HEK293 (cell line): ENCODE measurements at regions not wholly inside any gene's neighbourhood (a gene's known extent, or its start where the extent isn't known, plus 50 kb on each side); places are given as distances from the start of the nearest gene placed in this dataset.

Experiments
- CTCF ChIA-PET: fragments of 350-600 bp; formaldehyde crosslinking; extraction: SDS; loops from one replicate; lab custom pipeline; 2021; ENCODE audit warnings: antibody characterized with exemption; lab: Yijun Ruan, JAX
- POLR2A ChIA-PET: fragments of 300-600 bp; formaldehyde crosslinking; extraction: SDS; loops from one replicate; lab custom pipeline; 2020; ENCODE audit warnings: antibody characterized with exemption, inconsistent platforms; lab: Yijun Ruan, JAX
- H3K27ac ChIP-seq: fragments of 200-500 bp; sonication (Bioruptor generic); 2 replicates; pipeline ENCODE4 v1.5.1; 2014; ENCODE audit warnings: low read depth, low read length, control low read depth, inconsistent platforms; ENCODE audit errors: extremely low read depth
- H3K36me3 ChIP-seq, 2 experiments: fragments of 200-500 bp in 1 of 2; sonication (Bioruptor generic) in 1 of 2; 1 replicate in 1 of 2; 2 replicates in 1 of 2; pipeline ENCODE4 v1.5.1; 2014 to 2017; ENCODE audit warnings: inconsistent platforms in 2 of 2, low read length in 2 of 2; ENCODE audit not compliant: control insufficient read depth in 2 of 2, insufficient read depth in 1 of 2
- H3K4me1 ChIP-seq: fragments of 200-500 bp; sonication (Bioruptor generic); 2 replicates; pipeline ENCODE4 v1.5.1; 2014; ENCODE audit warnings: mild to moderate bottlenecking, low read length, inconsistent platforms; ENCODE audit not compliant: control insufficient read depth, insufficient read depth
- H3K4me3 ChIP-seq: 2 replicates; pipeline ENCODE4 v1.5.1; 2011; ENCODE audit warnings: low read depth, mild to moderate bottlenecking, control low read depth, low read length, moderate library complexity
- H3K9me3 ChIP-seq: fragments of 200-500 bp; sonication (Bioruptor generic); 2 replicates; pipeline ENCODE4 v1.5.1; 2014; ENCODE audit warnings: low read depth, low read length, inconsistent platforms; ENCODE audit not compliant: control insufficient read depth, insufficient read depth
- KLF10 ChIP-seq: fragments of 450-650 bp; IDR thresholded peaks from 2 replicates; pipeline ENCODE4 v1.5.1; 2018; ENCODE audit warnings: missing biosample characterization, mild to moderate bottlenecking, missing genetic modification characterization
- WT1 ChIP-seq: fragments of 450-650 bp; formaldehyde crosslinking; IDR thresholded peaks from 2 replicates; pipeline ENCODE4 v1.5.1; 2016; ENCODE audit warnings: missing biosample characterization, missing genetic modification characterization
- ZBTB17 ChIP-seq: fragments of 450-650 bp; formaldehyde crosslinking; IDR thresholded peaks from 2 replicates; pipeline ENCODE4 v1.5.1; 2016; ENCODE audit warnings: missing biosample characterization, missing genetic modification characterization
- ZBTB20 ChIP-seq: fragments of 450-650 bp; formaldehyde crosslinking; IDR thresholded peaks from 2 replicates; pipeline ENCODE4 v1.5.1; 2016; ENCODE audit warnings: missing biosample characterization, missing genetic modification characterization
- ZFHX2 ChIP-seq: fragments of 450-650 bp; formaldehyde crosslinking; conservative IDR thresholded peaks from 2 replicates; pipeline ENCODE4 v1.5.1; 2016; ENCODE audit warnings: missing biosample characterization, missing genetic modification characterization
- ZNF146 ChIP-seq: fragments of 450-650 bp; formaldehyde crosslinking; IDR thresholded peaks from 2 replicates; pipeline ENCODE4 v1.5.1; 2016; ENCODE audit warnings: missing biosample characterization, missing genetic modification characterization
- ZNF155 ChIP-seq: fragments of 450-650 bp; formaldehyde crosslinking; IDR thresholded peaks from 2 replicates; pipeline ENCODE4 v1.5.1; 2016; ENCODE audit warnings: missing biosample characterization, missing genetic modification characterization
- ZNF202 ChIP-seq: fragments of 450-650 bp; formaldehyde crosslinking; IDR thresholded peaks from 2 replicates; pipeline ENCODE4 v1.5.1; 2016; ENCODE audit warnings: missing biosample characterization, missing genetic modification characterization, borderline replicate concordance
- ZNF248 ChIP-seq: fragments of 450-650 bp; formaldehyde crosslinking; IDR thresholded peaks from 2 replicates; pipeline ENCODE4 v1.5.1; 2017; ENCODE audit warnings: missing biosample characterization, missing genetic modification characterization
- ZNF48 ChIP-seq: fragments of 450-650 bp; formaldehyde crosslinking; IDR thresholded peaks from 2 replicates; pipeline ENCODE4 v1.5.1; 2016; ENCODE audit warnings: missing biosample characterization, missing genetic modification characterization
- ZNF658 ChIP-seq: fragments of 450-650 bp; formaldehyde crosslinking; IDR thresholded peaks from 2 replicates; pipeline ENCODE4; 2016; ENCODE audit warnings: missing biosample characterization, missing genetic modification characterization
- ZNF660 ChIP-seq: fragments of 450-650 bp; IDR thresholded peaks from 2 replicates; pipeline ENCODE4 v1.5.1; 2018; ENCODE audit warnings: missing biosample characterization, mild to moderate bottlenecking, missing genetic modification characterization
- ZNF670 ChIP-seq: fragments of 450-650 bp; formaldehyde crosslinking; IDR thresholded peaks from 2 replicates; pipeline ENCODE4 v1.5.1; 2016; ENCODE audit warnings: missing biosample characterization, missing genetic modification characterization, low read depth
- ZNF76 ChIP-seq: fragments of 450-650 bp; formaldehyde crosslinking; IDR thresholded peaks from 2 replicates; pipeline ENCODE4; 2016; ENCODE audit warnings: low read depth, missing biosample characterization, missing genetic modification characterization, borderline replicate concordance
- TF ChIP-seq, protein P1 (sequence below): fragments of 450-650 bp; formaldehyde crosslinking; IDR thresholded peaks from 2 replicates; pipeline ENCODE4 v1.5.1; 2016; ENCODE audit warnings: missing biosample characterization, missing genetic modification characterization, borderline replicate concordance
- TF ChIP-seq, protein P2 (sequence below): fragments of 450-650 bp; formaldehyde crosslinking; IDR thresholded peaks from 2 replicates; pipeline ENCODE4 v1.5.1; 2017; ENCODE audit warnings: missing biosample characterization, missing genetic modification characterization
- TF ChIP-seq, protein P3 (sequence below): fragments of 450-650 bp; formaldehyde crosslinking; IDR thresholded peaks from 2 replicates; pipeline ENCODE4 v1.5.1; 2017; ENCODE audit warnings: missing biosample characterization, missing genetic modification characterization
- TF ChIP-seq, protein P4 (sequence below): fragments of 450-650 bp; formaldehyde crosslinking; IDR thresholded peaks from 2 replicates; pipeline ENCODE4 v1.5.0; 2017; ENCODE audit warnings: missing biosample characterization, missing genetic modification characterization, borderline replicate concordance

DNA sequence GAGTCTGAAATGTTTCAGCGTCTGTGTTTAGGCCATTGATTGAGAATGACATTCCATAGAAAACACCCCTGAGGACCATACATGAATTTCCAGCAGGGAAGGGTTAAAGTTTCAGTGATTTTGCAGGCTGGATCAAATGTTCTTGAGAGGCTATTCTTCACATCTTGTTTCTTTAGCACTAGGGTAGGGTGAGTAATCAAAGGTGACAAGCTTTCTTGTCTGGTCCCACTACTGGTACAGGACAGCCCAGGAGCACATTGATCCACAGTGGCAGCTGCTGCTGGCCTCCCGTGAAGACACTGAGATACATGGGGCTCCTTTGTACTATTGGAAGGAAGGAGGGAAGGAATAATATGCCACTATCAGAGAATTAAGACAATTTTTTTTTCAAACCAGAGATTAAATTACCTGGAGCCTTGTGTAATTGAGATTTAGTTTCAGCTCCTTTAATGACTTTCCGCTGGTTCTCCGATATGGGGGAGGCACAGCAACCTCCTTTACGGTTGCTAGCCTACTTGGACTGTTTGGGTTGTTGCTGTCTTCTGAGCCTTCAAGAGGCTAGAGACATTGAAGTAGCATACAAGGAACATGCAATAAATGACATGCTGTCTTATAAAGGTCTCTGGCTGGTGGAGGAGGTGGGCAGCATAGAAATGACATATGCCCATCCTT, 368.9 kb downstream of the SOX11 start (continued):
- TF ChIP-seq ZNF155 (tag by site-specific recombination), result no peak
- TF ChIP-seq, protein P1, sequence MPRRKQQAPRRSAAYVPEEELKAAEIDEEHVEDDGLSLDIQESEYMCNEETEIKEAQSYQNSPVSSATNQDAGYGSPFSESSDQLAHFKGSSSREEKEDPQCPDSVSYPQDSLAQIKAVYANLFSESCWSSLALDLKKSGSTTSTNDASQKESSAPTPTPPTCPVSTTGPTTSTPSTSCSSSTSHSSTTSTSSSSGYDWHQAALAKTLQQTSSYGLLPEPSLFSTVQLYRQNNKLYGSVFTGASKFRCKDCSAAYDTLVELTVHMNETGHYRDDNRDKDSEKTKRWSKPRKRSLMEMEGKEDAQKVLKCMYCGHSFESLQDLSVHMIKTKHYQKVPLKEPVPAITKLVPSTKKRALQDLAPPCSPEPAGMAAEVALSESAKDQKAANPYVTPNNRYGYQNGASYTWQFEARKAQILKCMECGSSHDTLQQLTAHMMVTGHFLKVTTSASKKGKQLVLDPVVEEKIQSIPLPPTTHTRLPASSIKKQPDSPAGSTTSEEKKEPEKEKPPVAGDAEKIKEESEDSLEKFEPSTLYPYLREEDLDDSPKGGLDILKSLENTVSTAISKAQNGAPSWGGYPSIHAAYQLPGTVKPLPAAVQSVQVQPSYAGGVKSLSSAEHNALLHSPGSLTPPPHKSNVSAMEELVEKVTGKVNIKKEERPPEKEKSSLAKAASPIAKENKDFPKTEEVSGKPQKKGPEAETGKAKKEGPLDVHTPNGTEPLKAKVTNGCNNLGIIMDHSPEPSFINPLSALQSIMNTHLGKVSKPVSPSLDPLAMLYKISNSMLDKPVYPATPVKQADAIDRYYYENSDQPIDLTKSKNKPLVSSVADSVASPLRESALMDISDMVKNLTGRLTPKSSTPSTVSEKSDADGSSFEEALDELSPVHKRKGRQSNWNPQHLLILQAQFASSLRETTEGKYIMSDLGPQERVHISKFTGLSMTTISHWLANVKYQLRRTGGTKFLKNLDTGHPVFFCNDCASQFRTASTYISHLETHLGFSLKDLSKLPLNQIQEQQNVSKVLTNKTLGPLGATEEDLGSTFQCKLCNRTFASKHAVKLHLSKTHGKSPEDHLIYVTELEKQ (tag by site-specific recombination), result no peak
- TF ChIP-seq, protein P2, sequence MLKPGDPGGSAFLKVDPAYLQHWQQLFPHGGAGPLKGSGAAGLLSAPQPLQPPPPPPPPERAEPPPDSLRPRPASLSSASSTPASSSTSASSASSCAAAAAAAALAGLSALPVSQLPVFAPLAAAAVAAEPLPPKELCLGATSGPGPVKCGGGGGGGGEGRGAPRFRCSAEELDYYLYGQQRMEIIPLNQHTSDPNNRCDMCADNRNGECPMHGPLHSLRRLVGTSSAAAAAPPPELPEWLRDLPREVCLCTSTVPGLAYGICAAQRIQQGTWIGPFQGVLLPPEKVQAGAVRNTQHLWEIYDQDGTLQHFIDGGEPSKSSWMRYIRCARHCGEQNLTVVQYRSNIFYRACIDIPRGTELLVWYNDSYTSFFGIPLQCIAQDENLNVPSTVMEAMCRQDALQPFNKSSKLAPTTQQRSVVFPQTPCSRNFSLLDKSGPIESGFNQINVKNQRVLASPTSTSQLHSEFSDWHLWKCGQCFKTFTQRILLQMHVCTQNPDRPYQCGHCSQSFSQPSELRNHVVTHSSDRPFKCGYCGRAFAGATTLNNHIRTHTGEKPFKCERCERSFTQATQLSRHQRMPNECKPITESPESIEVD (tag by site-specific recombination), result no peak
- no peak for TF ChIP-seq ZNF670 (tag by site-specific recombination)

DNA sequence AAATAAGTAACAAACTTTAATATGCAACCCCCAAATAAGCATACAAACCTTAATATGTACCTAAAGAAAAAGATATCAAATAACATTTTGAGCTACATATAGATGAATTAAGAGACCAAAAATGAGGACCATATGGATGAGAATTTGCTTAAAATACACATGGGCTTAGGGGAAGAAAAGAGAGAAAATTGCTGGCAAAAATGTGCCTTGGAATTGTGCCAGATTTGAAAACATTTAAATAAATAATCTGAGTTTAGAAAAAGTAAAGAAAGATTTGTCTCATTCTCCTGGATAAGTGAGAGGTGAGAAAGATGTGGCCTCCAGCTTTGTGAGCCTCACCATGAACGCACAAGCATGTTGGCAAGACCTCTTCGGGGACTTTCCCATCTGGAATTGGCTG, 372.6 kb downstream of the SOX11 start:
- H3K27ac ChIP-seq, result no peak overlapping the region
- H3K36me3 ChIP-seq, result no peaks in the 10 kb centered on the region
- CTCF ChIA-PET, result interaction anchor here (0.6 to 0.7 kb wide), 2 partner anchors 50 to 908 kb away, joined by 3 read pairs; no protein-coding TSS in a partner anchor
- POLR2A ChIA-PET, result no interaction called here
- no peaks in the 10 kb centered on the region for H3K9me3 ChIP-seq
- no peak overlapping the region for H3K4me3 ChIP-seq
- no peaks in the 10 kb centered on the region for H3K4me1 ChIP-seq
- TF ChIP-seq KLF10 (tag by site-specific recombination) (no peak), ZNF76 (no peak), ZNF660 (tag by site-specific recombination) (no peak), ZNF202 (tag by site-specific recombination) (no peak), ZBTB20 (tag by site-specific recombination) (no peak), ZNF658 (tag by site-specific recombination) (no peak), WT1 (tag by site-specific recombination) (no peak), ZNF248 (no peak), ZFHX2 (tag by site-specific recombination) (no peak), ZNF146 (tag by site-specific recombination) (no peak), ZNF48 (tag by site-specific recombination) (no peak), ZBTB17 (tag by site-specific recombination) (no peak)
- TF ChIP-seq, protein P3, sequence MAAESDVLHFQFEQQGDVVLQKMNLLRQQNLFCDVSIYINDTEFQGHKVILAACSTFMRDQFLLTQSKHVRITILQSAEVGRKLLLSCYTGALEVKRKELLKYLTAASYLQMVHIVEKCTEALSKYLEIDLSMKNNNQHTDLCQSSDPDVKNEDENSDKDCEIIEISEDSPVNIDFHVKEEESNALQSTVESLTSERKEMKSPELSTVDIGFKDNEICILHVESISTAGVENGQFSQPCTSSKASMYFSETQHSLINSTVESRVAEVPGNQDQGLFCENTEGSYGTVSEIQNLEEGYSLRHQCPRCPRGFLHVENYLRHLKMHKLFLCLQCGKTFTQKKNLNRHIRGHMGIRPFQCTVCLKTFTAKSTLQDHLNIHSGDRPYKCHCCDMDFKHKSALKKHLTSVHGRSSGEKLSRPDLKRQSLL (tag by site-specific recombination), result no peak
- TF ChIP-seq, protein P4, sequence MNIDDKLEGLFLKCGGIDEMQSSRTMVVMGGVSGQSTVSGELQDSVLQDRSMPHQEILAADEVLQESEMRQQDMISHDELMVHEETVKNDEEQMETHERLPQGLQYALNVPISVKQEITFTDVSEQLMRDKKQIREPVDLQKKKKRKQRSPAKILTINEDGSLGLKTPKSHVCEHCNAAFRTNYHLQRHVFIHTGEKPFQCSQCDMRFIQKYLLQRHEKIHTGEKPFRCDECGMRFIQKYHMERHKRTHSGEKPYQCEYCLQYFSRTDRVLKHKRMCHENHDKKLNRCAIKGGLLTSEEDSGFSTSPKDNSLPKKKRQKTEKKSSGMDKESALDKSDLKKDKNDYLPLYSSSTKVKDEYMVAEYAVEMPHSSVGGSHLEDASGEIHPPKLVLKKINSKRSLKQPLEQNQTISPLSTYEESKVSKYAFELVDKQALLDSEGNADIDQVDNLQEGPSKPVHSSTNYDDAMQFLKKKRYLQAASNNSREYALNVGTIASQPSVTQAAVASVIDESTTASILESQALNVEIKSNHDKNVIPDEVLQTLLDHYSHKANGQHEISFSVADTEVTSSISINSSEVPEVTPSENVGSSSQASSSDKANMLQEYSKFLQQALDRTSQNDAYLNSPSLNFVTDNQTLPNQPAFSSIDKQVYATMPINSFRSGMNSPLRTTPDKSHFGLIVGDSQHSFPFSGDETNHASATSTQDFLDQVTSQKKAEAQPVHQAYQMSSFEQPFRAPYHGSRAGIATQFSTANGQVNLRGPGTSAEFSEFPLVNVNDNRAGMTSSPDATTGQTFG (tag by site-specific recombination), result no peak
